Neural progenitor cell (in vitro differentiated cells): ENCODE measurements at regions not wholly inside any gene's neighbourhood (a gene's known extent, or its start where the extent isn't known, plus 50 kb on each side); places are given as distances from the start of the nearest gene placed in this dataset.

Experiments used
- DNase-seq: peaks from one replicate; pipeline ENCODE4 v3.0.0-alpha.2; 2016; ENCODE audit warnings: low spot score
- H2AFZ ChIP-seq: fragments of 200-600 bp; sonication (generic); replicated peaks from 2 replicates; pipeline ENCODE4 v1.6.1; 2016; ENCODE audit warnings: antibody characterized with exemption
- H3F3A ChIP-seq: fragments of 200-600 bp; sonication (generic); 2 replicates; pipeline ENCODE4 v1.6.1; 2016; ENCODE audit warnings: antibody characterized with exemption, low read depth
- H3K27ac ChIP-seq: fragments of 200-600 bp; sonication (generic); 2 replicates; pipeline ENCODE4 v1.5.1; 2016; ENCODE audit warnings: mild to moderate bottlenecking
- H3K27me3 ChIP-seq: fragments of 200-600 bp; sonication (generic); 2 replicates; pipeline ENCODE4 v1.6.1; 2016; ENCODE audit warnings: mild to moderate bottlenecking, moderate library complexity
- H3K36me3 ChIP-seq: fragments of 200-600 bp; sonication (generic); 2 replicates; pipeline ENCODE4 v1.5.1; 2016
- H3K4me1 ChIP-seq: fragments of 200-600 bp; sonication (generic); 2 replicates; pipeline ENCODE4 v1.6.1; 2016; ENCODE audit warnings: mixed run types
- H3K4me2 ChIP-seq: fragments of 200-600 bp; sonication (generic); 2 replicates; pipeline ENCODE4 v1.6.1; 2016
- H3K4me3 ChIP-seq: fragments of 200-600 bp; sonication (generic); 2 replicates; pipeline ENCODE4 v1.5.1; 2016
- H3K79me2 ChIP-seq: fragments of 200-600 bp; sonication (generic); 2 replicates; pipeline ENCODE4 v1.6.1; 2016; ENCODE audit warnings: low read depth
- H3K9ac ChIP-seq: fragments of 200-600 bp; sonication (generic); 2 replicates; pipeline ENCODE4 v1.6.1; 2016
- H3K9me3 ChIP-seq: fragments of 200-600 bp; sonication (generic); 2 replicates; pipeline ENCODE4 v1.5.1; 2016; ENCODE audit warnings: low read depth
- H4K20me1 ChIP-seq: fragments of 200-600 bp; sonication (generic); 2 replicates; pipeline ENCODE4 v1.6.1; 2016; ENCODE audit warnings: low read depth
- H3K27ac Mint-ChIP-seq: 3 replicates; pipeline ENCODE4 v1.8.0; 2021; ENCODE audit warnings: mixed read lengths
- H3K27me3 Mint-ChIP-seq: 2 replicates; pipeline ENCODE4 v1.8.0; 2022; ENCODE audit warnings: low read depth, mild to moderate bottlenecking, inconsistent platforms, moderate library complexity, mixed read lengths; ENCODE audit not compliant: insufficient read depth
- H3K36me3 Mint-ChIP-seq: 3 replicates; pipeline ENCODE4 v1.8.0; 2021; ENCODE audit warnings: mixed read lengths
- H3K4me1 Mint-ChIP-seq: 3 replicates; pipeline ENCODE4 v1.8.0; 2021; ENCODE audit warnings: mixed read lengths
- H3K4me3 Mint-ChIP-seq: 3 replicates; pipeline ENCODE4 v1.8.0; 2021; ENCODE audit warnings: mild to moderate bottlenecking, moderate library complexity, mixed read lengths
- H3K9me3 Mint-ChIP-seq: 3 replicates; pipeline ENCODE4 v1.8.0; 2020; ENCODE audit warnings: mixed read lengths
- EZH2 ChIP-seq: fragments of 200-600 bp; sonication (generic); IDR thresholded peaks from 2 replicates; pipeline ENCODE4 v1.6.1; 2017; ENCODE audit warnings: antibody characterized with exemption, mild to moderate bottlenecking, moderate library complexity
- EZH2phosphoT487 ChIP-seq: fragments of 200-600 bp; sonication (generic); IDR thresholded peaks from 2 replicates; pipeline ENCODE4 v1.6.1; 2017; ENCODE audit warnings: antibody characterized with exemption
- TF ChIP-seq, protein P1 (sequence below): fragments of 200-600 bp; sonication (generic); IDR thresholded peaks from 2 replicates; pipeline ENCODE4 v1.5.1; 2017; ENCODE audit warnings: antibody characterized with exemption, mild to moderate bottlenecking

DNA sequence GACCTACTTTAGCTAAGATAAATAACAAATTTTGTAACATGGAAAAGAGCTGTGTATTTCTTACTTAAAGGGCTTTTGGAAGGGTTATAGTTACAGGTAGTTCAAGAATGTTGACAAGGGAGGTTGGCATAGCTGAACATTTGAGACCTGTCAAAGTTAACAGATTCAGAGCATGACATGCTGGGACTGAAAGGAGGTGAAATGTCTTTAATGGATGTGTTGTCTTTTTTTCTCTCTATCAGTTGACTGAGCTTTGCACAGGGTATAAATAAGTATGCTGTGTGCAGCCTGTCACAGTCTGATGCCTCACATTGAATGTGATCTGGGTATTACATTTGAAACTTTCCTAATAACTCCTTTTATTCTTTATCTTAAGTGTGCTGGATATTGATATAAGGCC is 411.9 kb upstream of the ZP4 start:
- Histone ChIP-seq H3K27ac (no peak overlapping the region), H3K36me3 (no peaks in the 10 kb centered on the region), H3K9ac (no peak overlapping the region), H3K4me1 (no peaks in the 10 kb centered on the region), H2AFZ (no peak overlapping the region), H3K27me3 (no peaks in the 10 kb centered on the region), H3K79me2 (no peaks in the 10 kb centered on the region), H3K4me3 (no peak overlapping the region), H3K4me2 (no peak overlapping the region), H4K20me1 (no peaks in the 10 kb centered on the region), H3K9me3 (no peaks in the 10 kb centered on the region), H3F3A (no peaks in the 10 kb centered on the region)
- no peak for DNase-seq
- TF ChIP-seq EZH2phosphoT487 (no peak), EZH2 (no peak)
- TF ChIP-seq, protein P1, sequence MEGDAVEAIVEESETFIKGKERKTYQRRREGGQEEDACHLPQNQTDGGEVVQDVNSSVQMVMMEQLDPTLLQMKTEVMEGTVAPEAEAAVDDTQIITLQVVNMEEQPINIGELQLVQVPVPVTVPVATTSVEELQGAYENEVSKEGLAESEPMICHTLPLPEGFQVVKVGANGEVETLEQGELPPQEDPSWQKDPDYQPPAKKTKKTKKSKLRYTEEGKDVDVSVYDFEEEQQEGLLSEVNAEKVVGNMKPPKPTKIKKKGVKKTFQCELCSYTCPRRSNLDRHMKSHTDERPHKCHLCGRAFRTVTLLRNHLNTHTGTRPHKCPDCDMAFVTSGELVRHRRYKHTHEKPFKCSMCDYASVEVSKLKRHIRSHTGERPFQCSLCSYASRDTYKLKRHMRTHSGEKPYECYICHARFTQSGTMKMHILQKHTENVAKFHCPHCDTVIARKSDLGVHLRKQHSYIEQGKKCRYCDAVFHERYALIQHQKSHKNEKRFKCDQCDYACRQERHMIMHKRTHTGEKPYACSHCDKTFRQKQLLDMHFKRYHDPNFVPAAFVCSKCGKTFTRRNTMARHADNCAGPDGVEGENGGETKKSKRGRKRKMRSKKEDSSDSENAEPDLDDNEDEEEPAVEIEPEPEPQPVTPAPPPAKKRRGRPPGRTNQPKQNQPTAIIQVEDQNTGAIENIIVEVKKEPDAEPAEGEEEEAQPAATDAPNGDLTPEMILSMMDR = no peak
- no peaks in the 10 kb centered on the region for H3K4me1 Mint-ChIP-seq
- no peaks in the 10 kb centered on the region for H3K36me3 Mint-ChIP-seq
- no peak overlapping the region for H3K27ac Mint-ChIP-seq
- H3K27me3 Mint-ChIP-seq = no peaks in the 10 kb centered on the region
- no peak overlapping the region for H3K4me3 Mint-ChIP-seq
- peaks cover 5% of the 10 kb centered on the region for H3K9me3 Mint-ChIP-seq

DNA sequence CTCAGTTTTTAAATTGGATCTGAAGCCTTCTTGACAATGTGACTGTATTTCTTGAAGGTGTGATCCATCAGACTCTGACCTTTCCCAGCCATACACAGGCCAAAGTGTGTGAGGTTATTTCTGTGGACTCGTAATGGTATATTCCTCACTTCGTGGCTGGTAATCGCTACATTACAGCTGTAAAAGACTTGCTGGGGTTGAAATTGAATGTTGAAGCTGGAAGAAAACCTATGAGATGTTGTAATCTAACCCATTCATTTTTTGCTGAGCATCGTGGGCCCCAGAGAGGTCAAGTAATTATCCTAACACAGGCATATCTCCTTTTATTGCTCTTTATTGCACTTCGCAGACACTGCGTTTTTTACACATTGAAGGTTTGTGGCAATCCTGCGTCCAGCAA is 405.6 kb upstream of the ZP4 start:
- Histone ChIP-seq H3K4me1 (no peaks in the 10 kb centered on the region), H3K79me2 (no peaks in the 10 kb centered on the region), H3F3A (no peaks in the 10 kb centered on the region), H3K4me2 (no peak overlapping the region), H3K27me3 (no peaks in the 10 kb centered on the region), H3K36me3 (no peaks in the 10 kb centered on the region), H3K27ac (no peak overlapping the region), H4K20me1 (no peaks in the 10 kb centered on the region), H3K9ac (no peak overlapping the region), H2AFZ (no peak overlapping the region), H3K4me3 (no peak overlapping the region), H3K9me3 (no peaks in the 10 kb centered on the region)
- Mint-ChIP-seq H3K36me3 (no peaks in the 10 kb centered on the region), H3K27ac (no peak overlapping the region), H3K4me1 (no peaks in the 10 kb centered on the region), H3K27me3 (peaks cover 2% of the 10 kb centered on the region), H3K9me3 (peaks cover 9% of the 10 kb centered on the region), H3K4me3 (no peak overlapping the region)
- no peak for DNase-seq
- no peak for TF ChIP-seq EZH2
- TF ChIP-seq, protein P1 = no peak
- TF ChIP-seq EZH2phosphoT487 = no peak

DNA sequence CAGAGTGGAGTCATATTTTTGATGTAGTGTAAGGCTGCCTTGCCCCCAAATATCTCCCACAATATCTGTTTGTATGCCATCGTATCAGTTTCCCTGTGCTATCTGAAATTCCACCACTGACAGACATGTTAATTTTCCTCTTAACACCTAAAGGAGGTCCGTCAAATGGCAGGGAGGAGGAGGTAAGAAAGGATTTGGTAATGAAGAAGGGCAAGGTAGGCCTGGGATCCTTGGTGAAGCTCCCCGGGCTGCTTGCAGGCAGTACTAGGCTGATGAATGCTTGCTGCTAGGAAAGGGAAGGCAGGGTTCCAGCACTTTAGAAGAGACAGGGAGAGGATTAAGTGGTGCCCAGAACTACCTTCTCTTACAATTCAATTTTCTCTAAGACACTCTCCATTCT is 402.4 kb upstream of the ZP4 start:
- no peak overlapping the region for H3K4me3 ChIP-seq
- H3K27me3 ChIP-seq = no peaks in the 10 kb centered on the region
- H3K27ac ChIP-seq = no peak overlapping the region
- Mint-ChIP-seq H3K36me3 (no peaks in the 10 kb centered on the region), H3K4me3 (no peak overlapping the region), H3K27ac (peak overlapping the region; percentile 93), H3K4me1 (no peaks in the 10 kb centered on the region), H3K9me3 (peaks cover 7% of the 10 kb centered on the region), H3K27me3 (peaks cover 2% of the 10 kb centered on the region)
- H3F3A ChIP-seq = no peaks in the 10 kb centered on the region
- no peaks in the 10 kb centered on the region for H3K9me3 ChIP-seq
- H4K20me1 ChIP-seq = no peaks in the 10 kb centered on the region
- H3K36me3 ChIP-seq = no peaks in the 10 kb centered on the region
- no peak for DNase-seq
- TF ChIP-seq, protein P1 = no peak
- no peak for TF ChIP-seq EZH2
- TF ChIP-seq EZH2phosphoT487 = no peak
- no peak overlapping the region for H2AFZ ChIP-seq
- H3K79me2 ChIP-seq = no peaks in the 10 kb centered on the region
- no peak overlapping the region for H3K9ac ChIP-seq
- no peak overlapping the region for H3K4me2 ChIP-seq
- no peaks in the 10 kb centered on the region for H3K4me1 ChIP-seq

DNA sequence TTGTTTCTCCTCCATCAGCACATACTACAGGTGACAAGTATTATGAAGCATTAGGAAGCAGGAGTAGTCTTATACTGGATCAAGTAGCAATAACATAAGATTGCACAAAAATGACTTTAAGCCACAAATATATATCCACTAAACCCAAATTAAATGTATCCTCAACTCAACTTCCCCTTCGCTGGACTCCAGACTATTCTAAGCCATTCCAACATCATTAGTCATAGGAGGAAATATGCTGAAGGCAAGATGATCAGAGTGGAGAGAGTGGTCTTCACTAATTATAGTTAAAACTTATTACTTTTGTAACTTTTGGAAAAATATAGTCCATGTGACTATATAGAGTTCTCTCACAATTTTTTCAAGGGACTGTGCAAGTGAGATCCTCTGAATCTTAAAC is 390.7 kb upstream of the ZP4 start:
- Histone ChIP-seq H3K4me2 (no peak overlapping the region), H3K4me1 (no peaks in the 10 kb centered on the region), H3K9me3 (peaks cover 4% of the 10 kb centered on the region), H3K27ac (no peak overlapping the region), H3F3A (no peaks in the 10 kb centered on the region), H3K27me3 (no peaks in the 10 kb centered on the region), H3K4me3 (no peak overlapping the region), H3K79me2 (no peaks in the 10 kb centered on the region), H4K20me1 (no peaks in the 10 kb centered on the region), H2AFZ (no peak overlapping the region), H3K9ac (no peak overlapping the region), H3K36me3 (no peaks in the 10 kb centered on the region)
- Mint-ChIP-seq H3K36me3 (no peaks in the 10 kb centered on the region), H3K4me1 (no peaks in the 10 kb centered on the region), H3K27me3 (no peaks in the 10 kb centered on the region), H3K9me3 (peaks cover 15% of the 10 kb centered on the region), H3K27ac (no peak overlapping the region), H3K4me3 (no peak overlapping the region)
- TF ChIP-seq EZH2phosphoT487 = no peak
- TF ChIP-seq EZH2 = no peak
- TF ChIP-seq, protein P1 = no peak
- DNase-seq = no peak
